Suprapubic skin (tissue), 4 donors: ENCODE measurements at regions not wholly inside any gene's neighbourhood (a gene's known extent, or its start where the extent isn't known, plus 50 kb on each side); places are given as distances from the start of the nearest gene placed in this dataset.
"Not testable (repeated sequence)": the region's sequence is repeated elsewhere in the genome, so short reads cannot be mapped to it uniquely, and the experiment has no call there.

Experiments
- DNase-seq, 2 donors: peaks; one replicate each; pipeline ENCODE4 v3.0.0-alpha.2; 2019; ENCODE audit warnings: low spot score in 2 of 2
- H3K27ac ChIP-seq: fragments of 200-600 bp; sonication (generic); one replicate; pipeline ENCODE4 v1.5.1; 2019
- H3K27me3 ChIP-seq: fragments of 200-600 bp; sonication (generic); one replicate; pipeline ENCODE4 v1.5.1; 2019
- H3K36me3 ChIP-seq: fragments of 200-600 bp; sonication (generic); one replicate; pipeline ENCODE4 v1.5.1; 2019
- H3K4me1 ChIP-seq: fragments of 200-600 bp; sonication (generic); one replicate; pipeline ENCODE4 v1.5.1; 2019
- H3K4me3 ChIP-seq: fragments of 200-600 bp; sonication (generic); one replicate; pipeline ENCODE4 v1.5.1; 2019; ENCODE audit warnings: mild to moderate bottlenecking
- H3K9me3 ChIP-seq: fragments of 200-600 bp; sonication (generic); one replicate; pipeline ENCODE4 v1.5.1; 2019
- CTCF ChIP-seq, 2 donors: fragments of 200-600 bp in 1 of 2; fragments of 450-650 bp in 1 of 2; sonication (generic) in 1 of 2; IDR thresholded peaks; one replicate each; pipeline ENCODE4 v1.5.1; 2016 to 2019; ENCODE audit warnings: antibody characterized with exemption in 2 of 2, mild to moderate bottlenecking in 1 of 2, moderate library complexity in 1 of 2
- EP300 ChIP-seq: sonication (generic); formaldehyde crosslinking; IDR thresholded peaks from one replicate; pipeline ENCODE4 v1.6.1; 2017; ENCODE audit warnings: antibody characterized with exemption
- POLR2A ChIP-seq, 2 donors: fragments of 450-650 bp; IDR thresholded peaks; one replicate each; pipeline ENCODE4 v1.6.1; 2017; ENCODE audit warnings: antibody characterized with exemption in 2 of 2, mild to moderate bottlenecking in 2 of 2, moderate library complexity in 2 of 2
- POLR2AphosphoS5 ChIP-seq, 3 donors: sonication (generic); formaldehyde crosslinking; IDR thresholded peaks; one replicate each; pipeline ENCODE4 v1.6.1; 2017; ENCODE audit warnings: antibody characterized with exemption in 3 of 3
- WGBS: methylation state at CpG from one replicate; pipeline ENCODE4 v1.1.5; 2018; 5-methylcytosine and 5-hydroxymethylcytosine counted together

GRCh38 chr3:63126530-63126929, 151.6 kb upstream of the SYNPR start:
- WGBS = 75% methylated on average over 2 of the region's 2 CpGs
- H3K27ac ChIP-seq = no peak overlapping the region
- H3K36me3 ChIP-seq = no peaks in the 10 kb centered on the region

GRCh38 chr3:63128380-63128779, 149.7 kb upstream of the SYNPR start:
- Histone ChIP-seq H3K4me1 (no peaks in the 10 kb centered on the region), H3K4me3 (no peak overlapping the region), H3K36me3 (no peaks in the 10 kb centered on the region), H3K27me3 (no peaks in the 10 kb centered on the region), H3K27ac (no peak overlapping the region), H3K9me3 (no peaks in the 10 kb centered on the region)
- WGBS = 83% methylated on average over 3 of the region's 3 CpGs
- TF ChIP-seq CTCF (IDR thresholded peaks at IDR 0.05) = no peak
- no peak for TF ChIP-seq POLR2A (IDR thresholded peaks at IDR 0.05)
- no peak for TF ChIP-seq POLR2AphosphoS5 (IDR thresholded peaks at IDR 0.05)
- TF ChIP-seq EP300 = no peak
- no peak for DNase-seq

More at GRCh38 chr3:63126530-63126929, 151.6 kb upstream of the SYNPR start:
- no peak for TF ChIP-seq EP300
- TF ChIP-seq POLR2A (IDR thresholded peaks at IDR 0.05) = no peak
- TF ChIP-seq CTCF (IDR thresholded peaks at IDR 0.05) = no peak
- TF ChIP-seq POLR2AphosphoS5 (IDR thresholded peaks at IDR 0.05) = no peak
- DNase-seq = no peak
- H3K4me3 ChIP-seq = no peak overlapping the region
- no peaks in the 10 kb centered on the region for H3K4me1 ChIP-seq
- no peaks in the 10 kb centered on the region for H3K27me3 ChIP-seq
- no peaks in the 10 kb centered on the region for H3K9me3 ChIP-seq

GRCh38 chr3:63130625-63131024, 147.5 kb upstream of the SYNPR start:
- H3K36me3 ChIP-seq = no peaks in the 10 kb centered on the region
- H3K27me3 ChIP-seq = no peaks in the 10 kb centered on the region
- no peaks in the 10 kb centered on the region for H3K9me3 ChIP-seq
- TF ChIP-seq POLR2A (IDR thresholded peaks at IDR 0.05) (no peak), EP300 (no peak), POLR2AphosphoS5 (IDR thresholded peaks at IDR 0.05) (no peak), CTCF (IDR thresholded peaks at IDR 0.05) (no peak)
- no peak overlapping the region for H3K27ac ChIP-seq
- no peak overlapping the region for H3K4me3 ChIP-seq
- no peak for DNase-seq
- 50% methylated on average over 3 of the region's 3 CpGs for WGBS
- no peaks in the 10 kb centered on the region for H3K4me1 ChIP-seq

- no peak for TF ChIP-seq EP300
- TF ChIP-seq POLR2A (IDR thresholded peaks at IDR 0.05) = no peak
- no peak for TF ChIP-seq CTCF (IDR thresholded peaks at IDR 0.05)
- TF ChIP-seq POLR2AphosphoS5 (IDR thresholded peaks at IDR 0.05) = no peak
- Histone ChIP-seq H3K27me3 (no peaks in the 10 kb centered on the region), H3K4me1 (no peaks in the 10 kb centered on the region), H3K4me3 (no peak overlapping the region), H3K9me3 (no peaks in the 10 kb centered on the region), H3K27ac (no peak overlapping the region), H3K36me3 (no peaks in the 10 kb centered on the region)
- WGBS = 88% methylated on average over 2 of the region's 6 CpGs
- no peak for DNase-seq
These were observed 145.5 kb upstream of the SYNPR start for GRCh38 chr3:63132461-63133250.

- Histone ChIP-seq H3K9me3 (no peaks in the 10 kb centered on the region), H3K4me1 (no peaks in the 10 kb centered on the region), H3K27ac (no peak overlapping the region), H3K4me3 (no peak overlapping the region), H3K27me3 (no peaks in the 10 kb centered on the region), H3K36me3 (no peaks in the 10 kb centered on the region)
- TF ChIP-seq CTCF (IDR thresholded peaks at IDR 0.05) (no peak), EP300 (no peak), POLR2AphosphoS5 (IDR thresholded peaks at IDR 0.05) (no peak), POLR2A (IDR thresholded peaks at IDR 0.05) (no peak)
- no peak for DNase-seq
These were observed 142.7 kb upstream of the SYNPR start for GRCh38 chr3:63135367-63135766.

- not testable (repeated sequence) for H3K4me3 ChIP-seq, H3K27me3 ChIP-seq, H3K9me3 ChIP-seq, H3K36me3 ChIP-seq, DNase-seq, H3K4me1 ChIP-seq, H3K27ac ChIP-seq
- 87% methylated on average over 22 of the region's 26 CpGs for WGBS
These were observed 141.9 kb upstream of the SYNPR start for GRCh38 chr3:63136249-63136648.
